Glutamatergic neuron (in vitro differentiated cells): ENCODE measurements at regions not wholly inside any gene's neighbourhood (a gene's known extent, or its start where the extent isn't known, plus 50 kb on each side); places are given as distances from the start of the nearest gene placed in this dataset.
A peak's percentile ranks its signal among the peaks of the same experiment; 100 is the strongest.

Experiments used
- DNase-seq: peaks from one replicate; pipeline ENCODE4 v3.0.0; 2022
- H3K27ac Mint-ChIP-seq: one replicate; pipeline ENCODE4 v1.8.0; 2020; ENCODE audit warnings: mild to moderate bottlenecking, mixed read lengths, inconsistent platforms; ENCODE audit not compliant: unreplicated experiment
- H3K27me3 Mint-ChIP-seq: one replicate; pipeline ENCODE4 v1.8.0; 2020; ENCODE audit warnings: mild to moderate bottlenecking, moderate library complexity, mixed read lengths, inconsistent platforms; ENCODE audit not compliant: unreplicated experiment
- H3K36me3 Mint-ChIP-seq: one replicate; pipeline ENCODE4 v1.8.0; 2020; ENCODE audit warnings: mild to moderate bottlenecking, mixed read lengths, inconsistent platforms; ENCODE audit not compliant: unreplicated experiment
- H3K4me1 Mint-ChIP-seq: one replicate; pipeline ENCODE4 v1.8.0; 2020; ENCODE audit warnings: mild to moderate bottlenecking, low read depth, mixed read lengths, inconsistent platforms; ENCODE audit not compliant: unreplicated experiment
- H3K4me3 Mint-ChIP-seq: one replicate; pipeline ENCODE4 v1.8.0; 2020; ENCODE audit warnings: mild to moderate bottlenecking, mixed read lengths, inconsistent platforms; ENCODE audit not compliant: unreplicated experiment
- H3K9me3 Mint-ChIP-seq: one replicate; pipeline ENCODE4 v1.8.0; 2020; ENCODE audit warnings: mild to moderate bottlenecking, moderate library complexity, mixed read lengths, inconsistent platforms; ENCODE audit not compliant: unreplicated experiment
- CTCF ChIP-seq: fragments of 200-600 bp; sonication (generic); IDR thresholded peaks from one replicate; pipeline ENCODE4 v1.5.0; 2021; ENCODE audit not compliant: partially characterized antibody, unreplicated experiment

- Mint-ChIP-seq H3K36me3 (no peaks in the 10 kb centered on the region), H3K27me3 (peaks cover 5% of the 10 kb centered on the region), H3K27ac (peak overlapping the region; percentile 62), H3K4me1 (peaks cover 11% of the 10 kb centered on the region), H3K9me3 (peaks cover 2% of the 10 kb centered on the region), H3K4me3 (peak overlapping the region; percentile 5)
- TF ChIP-seq CTCF = no peak
- DNase-seq = no peak
Measured at GRCh38 chr1:29444782-29445729, 208.7 kb downstream of the PTPRU start.

- Mint-ChIP-seq H3K27ac (no peak overlapping the region), H3K36me3 (no peaks in the 10 kb centered on the region), H3K27me3 (peaks cover 5% of the 10 kb centered on the region), H3K9me3 (peaks cover 2% of the 10 kb centered on the region), H3K4me3 (no peak overlapping the region), H3K4me1 (peaks cover 11% of the 10 kb centered on the region)
- no peak for DNase-seq
- TF ChIP-seq CTCF = no peak
Measured at GRCh38 chr1:29444081-29444715, 207.9 kb downstream of the PTPRU start.

- H3K9me3 Mint-ChIP-seq = peaks cover 2% of the 10 kb centered on the region
- H3K27ac Mint-ChIP-seq = no peak overlapping the region
- H3K36me3 Mint-ChIP-seq = no peaks in the 10 kb centered on the region
- TF ChIP-seq CTCF = no peak
- H3K4me1 Mint-ChIP-seq = peaks cover 11% of the 10 kb centered on the region
- peaks cover 5% of the 10 kb centered on the region for H3K27me3 Mint-ChIP-seq
- DNase-seq = no peak
- H3K4me3 Mint-ChIP-seq = no peak overlapping the region
Measured at GRCh38 chr1:29441916-29442668, 205.8 kb downstream of the PTPRU start.

GRCh38 chr1:29439615-29440014, 203.3 kb downstream of the PTPRU start:
- Mint-ChIP-seq H3K9me3 (peaks cover 2% of the 10 kb centered on the region), H3K27ac (no peak overlapping the region)
- no peak for DNase-seq

More at GRCh38 chr1:29439615-29440014, 203.3 kb downstream of the PTPRU start:
- Mint-ChIP-seq H3K4me1 (no peaks in the 10 kb centered on the region), H3K27me3 (peaks cover 9% of the 10 kb centered on the region), H3K36me3 (no peaks in the 10 kb centered on the region), H3K4me3 (no peak overlapping the region)
- TF ChIP-seq CTCF = no peak
